ENCODE measurements at regions not wholly inside any gene's neighbourhood (a gene's known extent, or its start where the extent isn't known, plus 50 kb on each side); places are given as distances from the start of the nearest gene placed in this dataset.

DNA sequence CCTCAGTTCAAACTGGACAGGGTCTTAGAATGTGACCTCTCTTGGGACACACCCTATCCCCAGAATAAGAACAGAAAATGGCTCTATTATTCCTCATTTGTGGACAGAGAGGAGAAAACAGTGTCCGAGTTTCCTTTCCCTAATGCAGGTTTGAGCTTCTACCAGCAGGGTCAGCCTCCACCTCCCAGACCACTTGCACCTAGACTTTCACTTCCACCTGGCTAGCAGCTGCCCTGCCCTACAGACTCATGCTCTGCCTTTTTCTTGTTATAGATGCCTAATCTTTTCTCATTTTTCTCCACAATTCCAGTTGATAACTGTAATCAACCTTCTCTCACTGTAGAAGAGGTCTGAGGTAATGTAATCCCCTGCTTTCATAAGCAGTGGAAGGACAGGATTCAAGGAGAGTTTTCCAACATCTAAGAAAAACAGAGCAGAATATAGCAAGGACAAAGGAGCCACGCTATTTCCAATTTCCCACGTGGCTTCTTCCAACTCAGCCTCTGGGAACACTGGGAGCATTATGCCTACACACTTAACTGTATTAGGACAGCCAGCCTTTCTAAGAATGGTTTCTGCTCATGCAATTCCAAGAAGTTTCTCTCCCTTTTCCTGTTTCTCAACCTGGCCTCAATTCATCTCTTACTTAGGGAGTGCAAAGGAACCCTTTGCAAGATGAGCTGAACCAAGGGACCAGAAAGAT, 239.8 kb downstream of the BCL11A start:
- no peak for DNase-seq (ENCODE audit: low read depth)
- TF ChIP-seq, protein P1, sequence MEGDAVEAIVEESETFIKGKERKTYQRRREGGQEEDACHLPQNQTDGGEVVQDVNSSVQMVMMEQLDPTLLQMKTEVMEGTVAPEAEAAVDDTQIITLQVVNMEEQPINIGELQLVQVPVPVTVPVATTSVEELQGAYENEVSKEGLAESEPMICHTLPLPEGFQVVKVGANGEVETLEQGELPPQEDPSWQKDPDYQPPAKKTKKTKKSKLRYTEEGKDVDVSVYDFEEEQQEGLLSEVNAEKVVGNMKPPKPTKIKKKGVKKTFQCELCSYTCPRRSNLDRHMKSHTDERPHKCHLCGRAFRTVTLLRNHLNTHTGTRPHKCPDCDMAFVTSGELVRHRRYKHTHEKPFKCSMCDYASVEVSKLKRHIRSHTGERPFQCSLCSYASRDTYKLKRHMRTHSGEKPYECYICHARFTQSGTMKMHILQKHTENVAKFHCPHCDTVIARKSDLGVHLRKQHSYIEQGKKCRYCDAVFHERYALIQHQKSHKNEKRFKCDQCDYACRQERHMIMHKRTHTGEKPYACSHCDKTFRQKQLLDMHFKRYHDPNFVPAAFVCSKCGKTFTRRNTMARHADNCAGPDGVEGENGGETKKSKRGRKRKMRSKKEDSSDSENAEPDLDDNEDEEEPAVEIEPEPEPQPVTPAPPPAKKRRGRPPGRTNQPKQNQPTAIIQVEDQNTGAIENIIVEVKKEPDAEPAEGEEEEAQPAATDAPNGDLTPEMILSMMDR (IDR thresholded peaks at IDR 0.05; ENCODE audit: insufficient read depth, low read length, poor library complexity, severe bottlenecking) = no peak
- Histone ChIP-seq H3K4me3 (ENCODE audit: low read depth, low read length) (no peak overlapping the region), H3K27me3 (ENCODE audit: control insufficient read depth, insufficient read depth, low read length) (no peaks in the 10 kb centered on the region), H3K36me3 (ENCODE audit: control insufficient read depth, insufficient read depth, low read length) (no peaks in the 10 kb centered on the region)

DNA sequence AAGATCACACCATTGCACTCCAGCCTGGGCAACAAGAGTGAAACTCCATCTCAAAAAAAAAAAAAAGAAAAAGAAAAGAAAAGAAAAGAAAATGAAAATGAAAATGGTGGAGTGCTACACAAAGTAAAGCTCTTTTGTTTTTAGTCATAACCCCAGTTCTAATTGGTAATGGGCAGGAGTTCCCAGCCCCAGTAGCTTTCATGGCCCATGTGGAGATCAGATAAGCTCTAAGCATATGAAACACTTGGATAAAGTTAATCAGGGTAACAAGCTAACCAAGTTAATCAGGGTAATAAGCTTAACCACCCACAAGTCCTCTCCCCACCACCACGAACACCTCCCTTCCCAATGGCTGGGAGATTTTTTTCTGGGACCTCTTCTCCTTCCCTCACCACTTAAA, 240.8 kb downstream of the BCL11A start:
- Histone ChIP-seq H3K27me3 (ENCODE audit: control insufficient read depth, insufficient read depth, low read length) (no peaks in the 10 kb centered on the region), H3K36me3 (ENCODE audit: control insufficient read depth, insufficient read depth, low read length) (no peaks in the 10 kb centered on the region), H3K4me3 (ENCODE audit: low read depth, low read length) (no peak overlapping the region)
- TF ChIP-seq, protein P1 (IDR thresholded peaks at IDR 0.05; ENCODE audit: insufficient read depth, low read length, poor library complexity, severe bottlenecking) = no peak
- DNase-seq (ENCODE audit: low read depth) = no peak

DNA sequence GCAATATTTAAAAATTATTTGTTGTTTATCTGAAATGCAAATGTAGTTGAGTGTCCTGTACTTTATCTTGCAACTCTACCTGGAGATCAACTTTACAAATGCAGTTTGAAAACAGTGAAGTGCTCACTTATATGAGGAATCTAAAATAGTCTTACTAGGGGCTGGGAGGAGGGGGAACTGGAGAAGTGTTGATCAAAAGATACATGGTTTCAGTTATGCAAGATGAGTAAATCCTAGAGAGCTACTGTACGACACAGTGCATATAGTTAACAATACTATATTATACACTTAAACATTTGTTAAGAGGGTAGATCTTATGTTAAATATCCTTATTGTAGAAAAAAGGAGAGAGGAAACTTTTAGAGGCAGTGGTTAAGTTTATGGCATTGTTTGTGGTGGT, 241.9 kb downstream of the BCL11A start:
- H3K27me3 ChIP-seq (ENCODE audit: control insufficient read depth, insufficient read depth, low read length) = no peaks in the 10 kb centered on the region
- no peak for DNase-seq (ENCODE audit: low read depth)
- TF ChIP-seq, protein P1 (IDR thresholded peaks at IDR 0.05; ENCODE audit: insufficient read depth, low read length, poor library complexity, severe bottlenecking) = no peak
- no peak overlapping the region for H3K4me3 ChIP-seq (ENCODE audit: low read depth, low read length)
- H3K36me3 ChIP-seq (ENCODE audit: control insufficient read depth, insufficient read depth, low read length) = no peaks in the 10 kb centered on the region

DNA sequence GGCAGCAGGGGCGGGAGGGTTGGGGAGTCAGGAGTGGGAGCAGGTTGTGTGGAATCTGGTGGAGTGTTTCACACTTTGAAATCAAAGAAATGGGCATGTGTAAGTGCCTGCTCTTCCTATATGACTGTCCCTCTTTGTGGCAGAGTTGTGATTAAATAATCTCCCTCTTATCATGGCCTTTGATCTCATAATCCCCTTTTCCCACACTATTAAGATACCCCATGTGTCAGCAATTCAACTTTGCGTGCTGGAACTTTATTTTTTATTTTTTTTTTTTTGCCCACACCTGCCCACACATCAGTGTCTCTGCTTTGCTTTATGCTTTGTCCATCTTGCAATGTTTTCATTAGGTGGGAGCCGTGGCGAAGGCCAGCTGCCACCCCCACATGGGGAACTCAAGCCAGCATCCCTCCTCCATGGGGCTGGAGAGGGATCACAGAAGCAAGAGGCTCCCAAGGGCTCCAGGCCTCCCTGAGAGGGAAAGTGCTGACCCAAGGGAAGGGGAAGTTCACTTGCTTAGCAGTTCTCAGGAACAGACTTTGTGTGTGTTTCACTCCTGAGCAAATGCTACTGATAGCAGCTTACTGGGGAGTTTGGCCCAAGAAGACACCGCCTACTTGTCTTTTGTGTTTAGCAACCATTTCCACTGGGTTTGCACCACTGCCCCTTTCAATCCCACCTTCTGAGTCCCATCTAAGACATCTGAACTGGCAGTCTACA, 243.4 kb downstream of the BCL11A start:
- TF ChIP-seq, protein P1 (IDR thresholded peaks at IDR 0.05; ENCODE audit: insufficient read depth, low read length, poor library complexity, severe bottlenecking) = no peak
- H3K36me3 ChIP-seq (ENCODE audit: control insufficient read depth, insufficient read depth, low read length) = no peaks in the 10 kb centered on the region
- no peak overlapping the region for H3K4me3 ChIP-seq (ENCODE audit: low read depth, low read length)
- no peaks in the 10 kb centered on the region for H3K27me3 ChIP-seq (ENCODE audit: control insufficient read depth, insufficient read depth, low read length)
- DNase-seq (ENCODE audit: low read depth) = no peak

DNA sequence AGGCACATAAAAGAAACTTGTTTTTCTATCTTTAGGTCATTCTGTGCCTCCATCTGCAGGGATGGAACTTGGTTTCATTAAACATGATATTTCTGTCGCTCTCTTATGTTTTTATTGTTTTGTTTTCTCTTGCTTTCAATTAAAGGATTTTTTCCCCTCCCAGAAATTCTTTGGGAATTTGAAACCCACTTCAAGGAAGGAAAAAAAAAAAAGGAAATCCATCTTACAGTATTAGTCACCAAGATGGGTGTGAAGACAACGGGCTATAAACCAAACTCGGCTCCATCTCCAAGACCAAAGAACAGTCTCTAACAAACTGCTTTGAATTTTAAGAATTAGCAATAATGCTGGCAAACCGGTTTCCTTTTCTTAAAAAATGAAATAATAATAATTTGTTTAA, 244.1 kb downstream of the BCL11A start:
- Histone ChIP-seq H3K27me3 (ENCODE audit: control insufficient read depth, insufficient read depth, low read length) (no peaks in the 10 kb centered on the region), H3K36me3 (ENCODE audit: control insufficient read depth, insufficient read depth, low read length) (no peaks in the 10 kb centered on the region), H3K4me3 (ENCODE audit: low read depth, low read length) (no peak overlapping the region)
- DNase-seq (ENCODE audit: low read depth) = no peak
- TF ChIP-seq, protein P1 (IDR thresholded peaks at IDR 0.05; ENCODE audit: insufficient read depth, low read length, poor library complexity, severe bottlenecking) = no peak

All from kidney epithelial cell (primary cell).